MM.1S (cell line): ENCODE measurements at regions not wholly inside any gene's neighbourhood (a gene's known extent, or its start where the extent isn't known, plus 50 kb on each side); places are given as distances from the start of the nearest gene placed in this dataset.

ENCODE experiments used
- DNase-seq: peaks from one replicate; pipeline ENCODE4 v3.0.0-alpha.2; 2015
- H2AFZ ChIP-seq: fragments of 300-600 bp; sonication (generic); 2 replicates; pipeline ENCODE4 v1.6.0; 2016; ENCODE audit warnings: antibody characterized with exemption, low read length
- H3F3A ChIP-seq: fragments of 300-600 bp; sonication (generic); 2 replicates; pipeline ENCODE4 v1.6.1; 2016; ENCODE audit warnings: mild to moderate bottlenecking, antibody characterized with exemption, low read length, moderate library complexity, mixed read lengths; ENCODE audit not compliant: insufficient read depth
- H3K27ac ChIP-seq: fragments of 300-600 bp; sonication (generic); 2 replicates; pipeline ENCODE4 v1.5.1; 2016; ENCODE audit warnings: mild to moderate bottlenecking, low read length
- H3K27me3 ChIP-seq: fragments of 300-600 bp; sonication (generic); replicated peaks from 2 replicates; pipeline ENCODE4 v1.6.0; 2016; ENCODE audit warnings: low read length; ENCODE audit not compliant: insufficient read depth
- H3K36me3 ChIP-seq: fragments of 300-600 bp; sonication (generic); replicated peaks from 2 replicates; pipeline ENCODE4 v1.6.1; 2016; ENCODE audit warnings: mild to moderate bottlenecking, low read length, mixed read lengths; ENCODE audit not compliant: insufficient read depth
- H3K4me1 ChIP-seq: fragments of 300-600 bp; sonication (generic); 2 replicates; pipeline ENCODE4 v1.6.1; 2016; ENCODE audit warnings: low read length, mixed read lengths
- H3K4me2 ChIP-seq: fragments of 300-600 bp; sonication (generic); 2 replicates; pipeline ENCODE4 v1.6.0; 2016; ENCODE audit warnings: low read depth, low read length
- H3K4me3 ChIP-seq: fragments of 300-600 bp; sonication (generic); 2 replicates; pipeline ENCODE4 v1.5.1; 2016; ENCODE audit warnings: low read length, mixed read lengths
- H3K79me2 ChIP-seq: fragments of 300-600 bp; sonication (generic); 2 replicates; pipeline ENCODE4 v1.6.1; 2016; ENCODE audit warnings: mixed run types, low read length, mixed read lengths
- H3K9ac ChIP-seq: fragments of 300-600 bp; sonication (generic); 2 replicates; pipeline ENCODE4 v1.6.1; 2016; ENCODE audit warnings: low read length, mixed read lengths
- H3K9me2 ChIP-seq: fragments of 300-600 bp; sonication (generic); replicated peaks from 2 replicates; pipeline ENCODE4 v1.6.1; 2016; ENCODE audit warnings: mild to moderate bottlenecking, low read length, mixed read lengths; ENCODE audit not compliant: insufficient read depth
- H3K9me3 ChIP-seq: fragments of 300-600 bp; sonication (generic); replicated peaks from 2 replicates; pipeline ENCODE4 v1.6.1; 2016; ENCODE audit warnings: mild to moderate bottlenecking, low read length, mixed read lengths; ENCODE audit not compliant: insufficient read depth
- H4K20me1 ChIP-seq: fragments of 300-600 bp; sonication (generic); 2 replicates; pipeline ENCODE4 v1.6.1; 2016; ENCODE audit warnings: mild to moderate bottlenecking, low read length, moderate library complexity, mixed read lengths; ENCODE audit not compliant: insufficient read depth
- EZH2 ChIP-seq: fragments of 300-600 bp; sonication (generic); optimal IDR thresholded peaks from 2 replicates; pipeline ENCODE3; 2017; ENCODE audit warnings: low read depth, mild to moderate bottlenecking, antibody characterized with exemption, low read length, mixed read lengths
- EZH2phosphoT487 ChIP-seq: fragments of 300-600 bp; sonication (generic); IDR thresholded peaks from 2 replicates; pipeline ENCODE4 v1.6.1; 2018; ENCODE audit warnings: antibody characterized with exemption, low read length
- TF ChIP-seq, protein P1 (sequence below): fragments of 300-600 bp; sonication (generic); IDR thresholded peaks from 2 replicates; pipeline ENCODE4 v1.5.1; 2016; ENCODE audit warnings: antibody characterized with exemption, low read length, mixed read lengths

DNA sequence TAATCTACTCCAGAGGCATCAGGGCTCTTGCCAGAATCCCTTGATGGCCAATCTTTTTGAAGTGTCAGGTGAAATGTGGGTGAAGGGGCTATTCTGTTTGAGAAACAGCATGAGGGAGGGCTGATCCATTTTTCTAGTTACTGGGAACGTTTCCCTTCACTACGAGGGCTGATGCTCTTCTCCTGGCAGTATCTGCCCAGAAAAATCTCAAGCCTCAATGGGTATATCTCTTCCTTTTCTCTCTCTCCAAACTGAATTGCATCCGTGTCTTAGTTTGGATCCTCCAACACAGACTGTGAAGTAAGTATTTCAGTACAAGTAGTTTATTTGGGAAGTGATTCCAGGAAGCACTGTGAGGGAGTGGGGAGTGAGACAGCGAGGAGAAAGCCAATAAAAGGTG lies 113.0 kb upstream of the NAV2 start:
- H4K20me1 ChIP-seq, result no peaks in the 10 kb centered on the region
- no peaks in the 10 kb centered on the region for H3K27me3 ChIP-seq
- H3K27ac ChIP-seq, result no peak overlapping the region
- no peaks in the 10 kb centered on the region for H3K9me3 ChIP-seq
- no peak overlapping the region for H3K4me2 ChIP-seq
- H3K36me3 ChIP-seq, result no peaks in the 10 kb centered on the region
- no peak overlapping the region for H3K9ac ChIP-seq
- H3F3A ChIP-seq, result no peaks in the 10 kb centered on the region
- H3K79me2 ChIP-seq, result no peaks in the 10 kb centered on the region
- no peak overlapping the region for H2AFZ ChIP-seq
- no peak for TF ChIP-seq EZH2
- TF ChIP-seq EZH2phosphoT487, result no peak
- TF ChIP-seq, protein P1, sequence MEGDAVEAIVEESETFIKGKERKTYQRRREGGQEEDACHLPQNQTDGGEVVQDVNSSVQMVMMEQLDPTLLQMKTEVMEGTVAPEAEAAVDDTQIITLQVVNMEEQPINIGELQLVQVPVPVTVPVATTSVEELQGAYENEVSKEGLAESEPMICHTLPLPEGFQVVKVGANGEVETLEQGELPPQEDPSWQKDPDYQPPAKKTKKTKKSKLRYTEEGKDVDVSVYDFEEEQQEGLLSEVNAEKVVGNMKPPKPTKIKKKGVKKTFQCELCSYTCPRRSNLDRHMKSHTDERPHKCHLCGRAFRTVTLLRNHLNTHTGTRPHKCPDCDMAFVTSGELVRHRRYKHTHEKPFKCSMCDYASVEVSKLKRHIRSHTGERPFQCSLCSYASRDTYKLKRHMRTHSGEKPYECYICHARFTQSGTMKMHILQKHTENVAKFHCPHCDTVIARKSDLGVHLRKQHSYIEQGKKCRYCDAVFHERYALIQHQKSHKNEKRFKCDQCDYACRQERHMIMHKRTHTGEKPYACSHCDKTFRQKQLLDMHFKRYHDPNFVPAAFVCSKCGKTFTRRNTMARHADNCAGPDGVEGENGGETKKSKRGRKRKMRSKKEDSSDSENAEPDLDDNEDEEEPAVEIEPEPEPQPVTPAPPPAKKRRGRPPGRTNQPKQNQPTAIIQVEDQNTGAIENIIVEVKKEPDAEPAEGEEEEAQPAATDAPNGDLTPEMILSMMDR, result no peak
- H3K4me3 ChIP-seq, result no peak overlapping the region
- no peak for DNase-seq
- no peaks in the 10 kb centered on the region for H3K4me1 ChIP-seq
- H3K9me2 ChIP-seq, result no peaks in the 10 kb centered on the region

DNA sequence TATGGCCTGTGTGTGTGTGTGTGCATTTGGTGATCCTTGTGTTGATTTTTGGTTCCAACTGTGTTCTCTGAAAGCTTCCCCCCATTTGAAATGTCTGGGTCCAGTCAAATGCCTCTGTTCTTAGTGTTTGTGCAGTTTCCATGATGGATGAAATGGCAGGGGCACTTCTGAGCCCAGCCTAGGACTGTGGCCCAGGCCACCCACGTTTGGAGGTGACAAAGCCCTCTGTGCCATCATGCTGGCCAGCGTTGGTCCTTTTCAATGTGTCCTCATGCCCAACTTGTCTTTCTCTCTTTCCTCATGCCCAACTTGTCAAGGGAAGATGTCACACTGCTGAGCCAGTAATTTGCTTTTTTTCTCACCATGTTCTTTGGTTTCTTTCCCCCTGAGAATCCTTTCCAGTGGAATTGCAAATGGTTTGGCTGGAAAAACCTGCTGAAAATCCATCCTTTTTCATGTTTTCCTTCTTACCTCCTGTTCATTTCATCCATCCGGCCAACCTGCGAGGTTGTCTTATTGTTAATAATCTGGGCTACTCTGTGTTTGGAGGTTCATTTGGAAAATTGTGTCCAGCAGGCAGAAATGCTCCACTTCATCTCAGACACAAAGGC lies 113.7 kb upstream of the NAV2 start:
- H3K9me3 ChIP-seq, result no peaks in the 10 kb centered on the region
- H3K27me3 ChIP-seq, result no peaks in the 10 kb centered on the region
- no peaks in the 10 kb centered on the region for H3K4me1 ChIP-seq
- no peak overlapping the region for H3K27ac ChIP-seq
- H3K9ac ChIP-seq, result no peak overlapping the region
- TF ChIP-seq EZH2phosphoT487 (no peak), EZH2 (no peak)
- TF ChIP-seq, protein P1, result no peak
- no peak overlapping the region for H3K4me2 ChIP-seq
- H2AFZ ChIP-seq, result no peak overlapping the region
- H3K9me2 ChIP-seq, result no peaks in the 10 kb centered on the region
- no peaks in the 10 kb centered on the region for H3K36me3 ChIP-seq
- no peaks in the 10 kb centered on the region for H3F3A ChIP-seq
- H3K4me3 ChIP-seq, result no peak overlapping the region
- DNase-seq, result no peak
- H3K79me2 ChIP-seq, result no peaks in the 10 kb centered on the region; the same call in 1 of the 2 replicates
- no peaks in the 10 kb centered on the region for H4K20me1 ChIP-seq

DNA sequence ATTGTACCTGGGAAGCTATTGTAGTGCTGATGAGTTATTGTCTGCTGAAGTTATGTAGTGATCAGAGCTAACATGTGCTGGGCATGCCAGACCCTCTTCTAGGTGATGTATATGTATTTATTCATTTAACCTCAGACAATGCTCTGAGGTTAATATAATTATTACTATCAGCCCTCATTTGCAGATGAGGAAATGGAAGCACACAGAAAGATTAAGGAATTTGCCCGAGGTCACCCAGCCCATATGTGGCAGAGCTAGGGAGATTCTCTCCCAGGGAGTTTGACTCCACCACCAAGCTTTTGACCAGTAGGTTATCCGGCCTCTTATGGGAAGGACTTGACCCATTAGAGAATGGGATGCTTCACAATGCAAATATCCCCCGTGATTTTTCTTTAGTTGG lies 114.2 kb upstream of the NAV2 start:
- Histone ChIP-seq H3K36me3 (no peaks in the 10 kb centered on the region), H3K9me3 (no peaks in the 10 kb centered on the region), H3K9me2 (no peaks in the 10 kb centered on the region), H3K4me2 (no peak overlapping the region), H2AFZ (no peak overlapping the region), H3K9ac (no peak overlapping the region), H3F3A (no peaks in the 10 kb centered on the region), H3K79me2 (peaks cover 2% of the 10 kb centered on the region; the same call in 1 of the 2 replicates), H4K20me1 (no peaks in the 10 kb centered on the region), H3K4me3 (no peak overlapping the region), H3K4me1 (no peaks in the 10 kb centered on the region), H3K27ac (no peak overlapping the region), H3K27me3 (no peaks in the 10 kb centered on the region)
- no peak for DNase-seq
- no peak for TF ChIP-seq EZH2
- TF ChIP-seq EZH2phosphoT487, result no peak
- TF ChIP-seq, protein P1, result no peak
